ENCODE measurements at regions not wholly inside any gene's neighbourhood (a gene's known extent, or its start where the extent isn't known, plus 50 kb on each side); places are given as distances from the start of the nearest gene placed in this dataset.

DNA sequence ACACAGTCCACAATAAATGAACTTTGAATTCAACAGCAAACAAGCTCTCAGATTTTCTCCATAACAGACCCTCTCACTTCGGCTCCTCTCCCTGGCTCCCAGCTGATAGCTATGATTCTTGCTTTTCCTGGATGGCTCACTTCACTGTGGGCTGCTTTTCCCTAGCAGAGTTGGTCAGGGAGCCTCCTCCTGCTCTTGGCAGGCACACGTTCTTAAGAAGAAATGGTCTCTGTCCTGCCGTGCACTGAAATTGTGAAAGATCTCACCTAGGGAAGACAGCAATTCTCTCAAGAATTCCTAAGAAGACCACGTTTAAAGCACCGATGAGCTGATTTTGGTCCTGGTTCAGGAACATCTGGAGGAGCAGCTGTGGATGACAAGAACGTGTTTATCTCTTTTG is 148.5 kb upstream of the KCNK2 start:
- Histone ChIP-seq H3K27me3 (ENCODE audit: insufficient read depth in 3 of 3, low read length in 2 of 3) (no peaks in the 10 kb centered on the region), H3K36me3 (ENCODE audit: insufficient read depth in 1 of 2, low read depth in 1 of 2) (no peaks in the 10 kb centered on the region), H3K27ac (no peak overlapping the region), H3K4me3 (no peak overlapping the region), H3K9me3 (no peaks in the 10 kb centered on the region), H3K4me1 (no peaks in the 10 kb centered on the region)
- intact Hi-C loops (cut with DNase I) = no loop called here
- 46 to 51% (median 48%) methylated on average over 6 of the region's 6 CpGs for WGBS, 3 donors
- no peak for DNase-seq
- TF ChIP-seq, protein P1, sequence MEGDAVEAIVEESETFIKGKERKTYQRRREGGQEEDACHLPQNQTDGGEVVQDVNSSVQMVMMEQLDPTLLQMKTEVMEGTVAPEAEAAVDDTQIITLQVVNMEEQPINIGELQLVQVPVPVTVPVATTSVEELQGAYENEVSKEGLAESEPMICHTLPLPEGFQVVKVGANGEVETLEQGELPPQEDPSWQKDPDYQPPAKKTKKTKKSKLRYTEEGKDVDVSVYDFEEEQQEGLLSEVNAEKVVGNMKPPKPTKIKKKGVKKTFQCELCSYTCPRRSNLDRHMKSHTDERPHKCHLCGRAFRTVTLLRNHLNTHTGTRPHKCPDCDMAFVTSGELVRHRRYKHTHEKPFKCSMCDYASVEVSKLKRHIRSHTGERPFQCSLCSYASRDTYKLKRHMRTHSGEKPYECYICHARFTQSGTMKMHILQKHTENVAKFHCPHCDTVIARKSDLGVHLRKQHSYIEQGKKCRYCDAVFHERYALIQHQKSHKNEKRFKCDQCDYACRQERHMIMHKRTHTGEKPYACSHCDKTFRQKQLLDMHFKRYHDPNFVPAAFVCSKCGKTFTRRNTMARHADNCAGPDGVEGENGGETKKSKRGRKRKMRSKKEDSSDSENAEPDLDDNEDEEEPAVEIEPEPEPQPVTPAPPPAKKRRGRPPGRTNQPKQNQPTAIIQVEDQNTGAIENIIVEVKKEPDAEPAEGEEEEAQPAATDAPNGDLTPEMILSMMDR (IDR thresholded peaks at IDR 0.05) = no peak
- no peak for ATAC-seq

DNA sequence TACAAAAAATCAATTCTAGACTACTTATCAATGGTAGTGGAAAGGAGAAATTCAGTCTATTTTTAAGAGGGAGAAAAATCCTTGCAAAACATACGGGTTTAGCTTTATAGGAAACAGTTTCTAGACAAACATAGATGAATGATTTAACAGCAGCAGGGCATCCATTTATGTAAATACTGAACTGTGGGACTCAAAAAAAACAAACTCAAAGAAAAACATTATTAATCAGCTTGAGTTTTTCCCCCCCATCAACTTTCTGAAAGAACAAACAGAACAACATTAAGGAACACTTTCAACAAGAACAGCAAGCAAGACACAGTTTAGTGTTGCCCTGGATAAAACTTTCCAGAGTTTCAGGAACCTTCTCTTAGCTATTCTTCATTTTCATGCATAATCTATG is 147.3 kb upstream of the KCNK2 start:
- TF ChIP-seq, protein P1 (IDR thresholded peaks at IDR 0.05) = no peak
- Histone ChIP-seq H3K4me1 (no peaks in the 10 kb centered on the region), H3K27ac (no peak overlapping the region), H3K4me3 (no peak overlapping the region), H3K27me3 (ENCODE audit: insufficient read depth in 3 of 3, low read length in 2 of 3) (no peaks in the 10 kb centered on the region), H3K36me3 (ENCODE audit: insufficient read depth in 1 of 2, low read depth in 1 of 2) (no peaks in the 10 kb centered on the region), H3K9me3 (no peaks in the 10 kb centered on the region)
- ATAC-seq (no peak), DNase-seq (no peak)
- intact Hi-C loops (cut with DNase I) = no loop called here
- 11 to 56% (median 55%) methylated on average over 1 of the region's 1 CpG for WGBS, 3 donors

DNA sequence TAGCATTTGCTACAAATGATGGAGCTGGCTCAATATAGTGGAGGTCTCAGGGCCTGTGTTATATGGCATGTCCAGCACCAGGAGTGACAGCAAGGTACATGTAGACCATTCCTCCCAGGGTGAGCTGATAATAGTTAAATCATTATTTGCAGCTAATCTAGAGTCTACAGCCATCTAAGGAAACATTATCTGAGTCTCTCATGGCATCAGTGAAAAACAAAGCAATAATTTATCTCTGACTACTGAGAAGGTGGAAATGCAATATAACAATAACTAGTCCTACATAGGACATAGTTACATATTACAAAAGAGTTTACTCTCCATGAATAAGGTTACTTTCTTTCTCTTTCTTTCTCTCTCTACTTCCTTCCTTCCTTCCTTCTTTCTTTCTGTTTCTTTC is 143.4 kb upstream of the KCNK2 start:
- H3K9me3 ChIP-seq = no peaks in the 10 kb centered on the region
- TF ChIP-seq, protein P1 (IDR thresholded peaks at IDR 0.05) = no peak
- ATAC-seq (no peak), DNase-seq (no peak)
- no peak overlapping the region for H3K27ac ChIP-seq
- no peaks in the 10 kb centered on the region for H3K4me1 ChIP-seq
- intact Hi-C loops (cut with DNase I) = no loop called here
- H3K27me3 ChIP-seq (ENCODE audit: insufficient read depth in 3 of 3, low read length in 2 of 3) = no peaks in the 10 kb centered on the region
- no peaks in the 10 kb centered on the region for H3K36me3 ChIP-seq (ENCODE audit: insufficient read depth in 1 of 2, low read depth in 1 of 2)
- H3K4me3 ChIP-seq = no peak overlapping the region

DNA sequence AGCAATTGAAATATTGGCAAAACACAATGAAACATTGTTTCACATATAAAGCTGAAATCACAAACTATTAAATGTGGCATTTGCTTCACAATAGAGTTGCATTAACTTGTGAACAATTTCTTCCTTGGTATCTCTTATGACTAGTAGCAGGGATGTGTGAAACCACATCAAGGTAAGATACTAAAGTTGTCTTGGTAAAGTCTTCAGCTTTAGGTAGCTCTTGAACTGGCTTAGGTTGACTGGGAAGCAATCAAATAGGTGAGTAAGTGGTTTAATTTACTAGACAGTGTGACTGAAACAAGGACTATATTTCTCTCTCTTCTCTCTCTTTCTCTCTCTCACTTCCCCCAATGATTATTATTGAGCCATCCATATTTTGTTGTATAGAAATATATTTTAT is 141.5 kb upstream of the KCNK2 start:
- H3K4me3 ChIP-seq = no peak overlapping the region
- DNase-seq (no peak), ATAC-seq (no peak)
- H3K4me1 ChIP-seq = no peaks in the 10 kb centered on the region
- intact Hi-C loops (cut with DNase I) = no loop called here
- H3K9me3 ChIP-seq = no peaks in the 10 kb centered on the region
- TF ChIP-seq, protein P1 (IDR thresholded peaks at IDR 0.05) = no peak
- H3K27me3 ChIP-seq (ENCODE audit: insufficient read depth in 3 of 3, low read length in 2 of 3) = no peaks in the 10 kb centered on the region
- H3K27ac ChIP-seq = no peak overlapping the region
- H3K36me3 ChIP-seq (ENCODE audit: insufficient read depth in 1 of 2, low read depth in 1 of 2) = no peaks in the 10 kb centered on the region

DNA sequence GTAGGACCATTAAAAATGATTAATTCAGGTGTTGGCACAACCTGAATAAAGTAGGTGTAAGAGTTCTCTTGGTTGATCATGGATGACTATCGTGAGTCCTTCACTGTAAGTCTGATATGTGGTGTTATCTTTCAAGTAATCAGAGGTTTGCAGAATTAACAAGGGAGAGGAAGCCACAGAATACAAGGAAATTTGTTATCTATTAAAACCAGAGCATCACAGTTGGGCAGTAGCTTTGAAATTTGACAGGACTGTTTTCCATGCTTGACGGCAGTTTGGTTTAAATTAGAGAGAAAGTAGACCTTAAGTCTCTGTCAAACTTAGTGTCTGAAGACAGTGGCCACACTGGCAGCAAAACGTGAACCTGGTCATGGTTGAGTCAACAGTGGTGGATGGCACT is 139.5 kb upstream of the KCNK2 start:
- Histone ChIP-seq H3K4me3 (no peak overlapping the region), H3K4me1 (no peaks in the 10 kb centered on the region), H3K27ac (no peak overlapping the region), H3K27me3 (ENCODE audit: insufficient read depth in 3 of 3, low read length in 2 of 3) (no peaks in the 10 kb centered on the region), H3K9me3 (no peaks in the 10 kb centered on the region), H3K36me3 (ENCODE audit: insufficient read depth in 1 of 2, low read depth in 1 of 2) (no peaks in the 10 kb centered on the region)
- WGBS, 3 donors = 70 to 75% (median 74%) methylated on average over 3 of the region's 3 CpGs
- TF ChIP-seq, protein P1 (IDR thresholded peaks at IDR 0.05) = no peak
- DNase-seq = no peak
- no peak for ATAC-seq
- intact Hi-C loops (cut with DNase I) = no loop called here

Measured in psoas muscle (tissue), 7 donors.